ENCODE measurements at regions not wholly inside any gene's neighbourhood (a gene's known extent, or its start where the extent isn't known, plus 50 kb on each side); places are given as distances from the start of the nearest gene placed in this dataset.

DNA sequence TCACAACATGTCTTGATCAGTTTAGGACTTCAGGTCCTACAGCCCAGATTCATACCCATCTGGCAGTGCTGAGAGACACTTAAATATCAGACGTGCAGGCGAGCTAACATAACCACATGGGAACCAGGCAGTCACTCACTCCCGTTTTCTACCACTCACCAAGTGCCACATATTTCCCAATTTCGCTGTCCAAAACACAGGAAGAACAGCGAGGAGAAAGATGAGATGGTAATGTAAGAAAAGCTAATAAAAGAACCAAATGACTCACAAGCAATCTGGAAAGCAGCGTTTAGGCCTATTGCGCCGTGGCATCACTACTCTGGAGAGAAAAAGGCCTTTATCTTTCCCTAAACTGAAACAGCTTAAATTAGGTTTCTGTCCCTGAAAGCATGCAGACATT, 647.8 kb upstream of the SLC39A10 start:
- no peak overlapping the region for H3K18ac ChIP-seq (ENCODE audit: low read depth in 1 of 2, low read length in 2 of 2)

DNA sequence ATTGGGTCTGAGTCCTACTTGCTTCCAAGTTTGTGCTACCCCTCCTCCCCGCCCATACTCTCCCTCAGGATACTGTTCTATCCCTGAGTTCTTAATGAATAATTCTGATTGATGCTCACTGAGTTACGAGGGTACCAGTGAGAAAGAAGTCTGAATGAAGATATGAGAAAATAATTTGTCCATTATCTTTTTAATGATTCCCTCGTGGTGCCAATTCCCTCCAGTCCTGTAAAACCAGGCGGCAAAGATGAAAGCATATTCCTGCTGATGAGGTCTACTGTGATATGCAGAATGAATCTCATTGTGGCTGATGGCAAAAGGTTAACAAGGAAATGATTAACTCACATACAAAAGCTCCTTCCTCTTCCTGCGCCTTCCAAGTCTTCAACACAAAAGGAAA, 650.2 kb upstream of the SLC39A10 start:
- H3K79me1 ChIP-seq (replicated peaks; ENCODE audit: low read length, poor library complexity, severe bottlenecking) = no peaks in the 10 kb centered on the region
- no peak overlapping the region for H2AFZ ChIP-seq (ENCODE audit: low read depth, low read length)
- H3K36me3 ChIP-seq (ENCODE audit: control insufficient read depth in 1 of 2, insufficient read depth in 2 of 2, low read depth in 1 of 2, low read length in 2 of 2) = no peaks in the 10 kb centered on the region
- H3K9me3 ChIP-seq (ENCODE audit: control insufficient read depth, low read length) = no peaks in the 10 kb centered on the region
- H2BK120ac ChIP-seq (ENCODE audit: low read depth, low read length) = no peak overlapping the region
- no peak overlapping the region for H3K27ac ChIP-seq (ENCODE audit: low read length, poor library complexity, severe bottlenecking)
- DNase-seq = no peak
- H3K23ac ChIP-seq (ENCODE audit: low read length in 2 of 2) = no peak overlapping the region
- no peak overlapping the region for H2BK15ac ChIP-seq (ENCODE audit: low read depth, poor library complexity, severe bottlenecking)
- H3K4ac ChIP-seq (ENCODE audit: low read depth in 1 of 2, low read length in 2 of 2) = no peak overlapping the region
- no peak overlapping the region for H4K8ac ChIP-seq (ENCODE audit: low read length)
- no peak overlapping the region for H2BK12ac ChIP-seq (ENCODE audit: low read length in 2 of 2)
- no peak overlapping the region for H3K4me3 ChIP-seq (ENCODE audit: insufficient read depth in 1 of 2, low read depth in 1 of 2, low read length in 2 of 2)
- WGBS = 57% methylated on average over 3 of the region's 5 CpGs
- H3K9ac ChIP-seq (ENCODE audit: low read length) = no peak overlapping the region
- no peak overlapping the region for H2BK5ac ChIP-seq (ENCODE audit: low read depth, low read length, poor library complexity, severe bottlenecking)
- no peak overlapping the region for H4K91ac ChIP-seq (ENCODE audit: low read length)
- H3K27me3 ChIP-seq (ENCODE audit: control insufficient read depth in 1 of 2, insufficient read depth in 1 of 2, low read length in 2 of 2) = no peaks in the 10 kb centered on the region
- H3K14ac ChIP-seq (ENCODE audit: low read length in 2 of 2) = no peak overlapping the region
- no peak overlapping the region for H3K18ac ChIP-seq (ENCODE audit: low read depth in 1 of 2, low read length in 2 of 2)
- peaks cover 2% of the 10 kb centered on the region for H3K4me1 ChIP-seq (ENCODE audit: control insufficient read depth, insufficient read depth, low read depth, low read length)
- H2AK5ac ChIP-seq (ENCODE audit: low read length, severe bottlenecking) = no peak overlapping the region
- no peak overlapping the region for H3K4me2 ChIP-seq (ENCODE audit: low read length, poor library complexity, severe bottlenecking)

More for the DNA sequence above, 647.8 kb upstream of the SLC39A10 start:
- Histone ChIP-seq H3K4me1 (ENCODE audit: control insufficient read depth, insufficient read depth, low read depth, low read length) (peaks cover 2% of the 10 kb centered on the region), H3K36me3 (ENCODE audit: control insufficient read depth in 1 of 2, insufficient read depth in 2 of 2, low read depth in 1 of 2, low read length in 2 of 2) (no peaks in the 10 kb centered on the region), H3K79me1 (replicated peaks; ENCODE audit: low read length, poor library complexity, severe bottlenecking) (no peaks in the 10 kb centered on the region), H4K91ac (ENCODE audit: low read length) (no peak overlapping the region), H2BK15ac (ENCODE audit: low read depth, poor library complexity, severe bottlenecking) (no peak overlapping the region), H3K9ac (ENCODE audit: low read length) (peak overlapping the region; percentile 73), H2AFZ (ENCODE audit: low read depth, low read length) (no peak overlapping the region), H4K8ac (ENCODE audit: low read length) (no peak overlapping the region), H3K27ac (ENCODE audit: low read length, poor library complexity, severe bottlenecking) (no peak overlapping the region), H2BK120ac (ENCODE audit: low read depth, low read length) (no peak overlapping the region), H3K14ac (ENCODE audit: low read length in 2 of 2) (no peak overlapping the region), H3K9me3 (ENCODE audit: control insufficient read depth, low read length) (no peaks in the 10 kb centered on the region), H2BK5ac (ENCODE audit: low read depth, low read length, poor library complexity, severe bottlenecking) (no peak overlapping the region), H3K27me3 (ENCODE audit: control insufficient read depth in 1 of 2, insufficient read depth in 1 of 2, low read length in 2 of 2) (no peaks in the 10 kb centered on the region), H2BK12ac (ENCODE audit: low read length in 2 of 2) (no peak overlapping the region), H2AK5ac (ENCODE audit: low read length, severe bottlenecking) (no peak overlapping the region), H3K4me2 (ENCODE audit: low read length, poor library complexity, severe bottlenecking) (no peak overlapping the region), H3K4ac (ENCODE audit: low read depth in 1 of 2, low read length in 2 of 2) (no peak overlapping the region), H3K4me3 (ENCODE audit: insufficient read depth in 1 of 2, low read depth in 1 of 2, low read length in 2 of 2) (no peak overlapping the region), H3K23ac (ENCODE audit: low read length in 2 of 2) (no peak overlapping the region)
- 70% methylated on average over 5 of the region's 8 CpGs for WGBS
- no peak for DNase-seq

DNA sequence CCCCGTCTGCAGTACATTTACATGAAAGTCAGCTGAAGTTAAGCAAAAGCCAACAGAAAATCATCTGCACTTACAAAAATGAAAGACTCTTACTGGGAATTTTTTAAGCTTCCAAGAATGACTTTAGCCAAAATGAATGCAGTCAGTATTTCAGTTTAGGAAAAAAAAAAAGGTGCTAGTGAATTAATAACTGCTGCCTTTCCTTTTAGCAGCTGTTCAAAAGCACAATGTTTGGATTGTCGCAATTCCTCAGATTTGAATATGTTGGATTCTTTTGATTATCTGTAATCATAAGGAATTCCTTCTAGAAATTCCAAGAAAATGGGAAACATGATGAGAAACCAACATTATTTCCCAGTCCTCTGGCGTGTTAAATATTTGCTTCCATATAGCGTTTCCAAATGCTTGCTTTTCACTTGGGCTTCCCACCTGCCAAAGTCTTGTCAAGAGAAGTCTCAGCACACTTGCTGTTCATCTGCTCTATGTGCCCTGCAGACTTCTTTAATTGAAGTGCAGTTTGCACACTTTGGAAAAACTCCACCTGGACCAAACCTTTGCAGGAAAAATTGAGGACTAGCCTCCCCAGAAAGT, 653.0 kb upstream of the SLC39A10 start:
- no peak overlapping the region for H3K23ac ChIP-seq (ENCODE audit: low read length in 2 of 2)
- no peaks in the 10 kb centered on the region for H3K27me3 ChIP-seq (ENCODE audit: control insufficient read depth in 1 of 2, insufficient read depth in 1 of 2, low read length in 2 of 2)
- no peak overlapping the region for H2BK120ac ChIP-seq (ENCODE audit: low read depth, low read length)
- no peak overlapping the region for H4K8ac ChIP-seq (ENCODE audit: low read length)
- peak overlapping the region; percentile 66 for H2BK5ac ChIP-seq (ENCODE audit: low read depth, low read length, poor library complexity, severe bottlenecking)
- H3K4me2 ChIP-seq (ENCODE audit: low read length, poor library complexity, severe bottlenecking) = peak overlapping the region; percentile 49
- no peak overlapping the region for H2BK15ac ChIP-seq (ENCODE audit: low read depth, poor library complexity, severe bottlenecking)
- no peak overlapping the region for H4K91ac ChIP-seq (ENCODE audit: low read length)
- H3K36me3 ChIP-seq (ENCODE audit: control insufficient read depth in 1 of 2, insufficient read depth in 2 of 2, low read depth in 1 of 2, low read length in 2 of 2) = no peaks in the 10 kb centered on the region
- peak overlapping the region; percentile 97 for H3K27ac ChIP-seq (ENCODE audit: low read length, poor library complexity, severe bottlenecking)
- H3K79me1 ChIP-seq (replicated peaks; ENCODE audit: low read length, poor library complexity, severe bottlenecking) = no peaks in the 10 kb centered on the region
- H3K18ac ChIP-seq (ENCODE audit: low read depth in 1 of 2, low read length in 2 of 2) = no peak overlapping the region
- H3K4me3 ChIP-seq (ENCODE audit: insufficient read depth in 1 of 2, low read depth in 1 of 2, low read length in 2 of 2) = no peak overlapping the region
- H2AFZ ChIP-seq (ENCODE audit: low read depth, low read length) = no peak overlapping the region
- peak overlapping the region; percentile 62 for H2AK5ac ChIP-seq (ENCODE audit: low read length, severe bottlenecking)
- no peak overlapping the region for H2BK12ac ChIP-seq (ENCODE audit: low read length in 2 of 2)
- no peak overlapping the region for H3K4ac ChIP-seq (ENCODE audit: low read depth in 1 of 2, low read length in 2 of 2)
- no peak overlapping the region for H3K14ac ChIP-seq (ENCODE audit: low read length in 2 of 2)
- H3K4me1 ChIP-seq (ENCODE audit: control insufficient read depth, insufficient read depth, low read depth, low read length) = peaks cover 2% of the 10 kb centered on the region
- H3K9ac ChIP-seq (ENCODE audit: low read length) = no peak overlapping the region
- no peak for DNase-seq
- no peaks in the 10 kb centered on the region for H3K9me3 ChIP-seq (ENCODE audit: control insufficient read depth, low read length)
- WGBS = 99% methylated on average over 2 of the region's 4 CpGs

DNA sequence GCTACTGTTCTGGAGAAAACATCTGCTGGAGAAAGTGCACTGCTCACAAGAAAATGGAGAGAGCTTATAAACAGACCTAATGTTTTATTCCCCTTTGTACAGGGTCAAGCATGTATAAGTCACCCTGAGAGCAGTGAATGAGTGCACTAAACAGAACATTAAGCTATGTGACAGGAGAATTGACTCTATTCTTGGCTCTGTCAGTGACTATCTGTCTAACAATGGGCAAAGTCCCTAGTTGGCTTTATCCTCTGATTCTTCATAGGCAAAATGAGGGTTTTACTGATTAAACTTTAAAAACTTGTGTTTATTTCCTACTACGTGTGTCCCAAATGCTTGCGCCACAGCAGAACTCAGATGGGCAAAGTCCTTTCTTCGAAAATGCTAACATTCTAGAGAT, 655.1 kb upstream of the SLC39A10 start:
- DNase-seq = no peak
- Histone ChIP-seq H3K36me3 (ENCODE audit: control insufficient read depth in 1 of 2, insufficient read depth in 2 of 2, low read depth in 1 of 2, low read length in 2 of 2) (no peaks in the 10 kb centered on the region), H3K14ac (ENCODE audit: low read length in 2 of 2) (no peak overlapping the region)

More for the DNA sequence above, 655.1 kb upstream of the SLC39A10 start:
- no peak overlapping the region for H3K9ac ChIP-seq (ENCODE audit: low read length)
- H2BK120ac ChIP-seq (ENCODE audit: low read depth, low read length) = no peak overlapping the region
- no peak overlapping the region for H3K27ac ChIP-seq (ENCODE audit: low read length, poor library complexity, severe bottlenecking)
- no peak overlapping the region for H2AFZ ChIP-seq (ENCODE audit: low read depth, low read length)
- no peak overlapping the region for H3K4ac ChIP-seq (ENCODE audit: low read depth in 1 of 2, low read length in 2 of 2)
- no peaks in the 10 kb centered on the region for H3K79me1 ChIP-seq (replicated peaks; ENCODE audit: low read length, poor library complexity, severe bottlenecking)
- no peak overlapping the region for H2BK15ac ChIP-seq (ENCODE audit: low read depth, poor library complexity, severe bottlenecking)
- H4K91ac ChIP-seq (ENCODE audit: low read length) = no peak overlapping the region
- H3K18ac ChIP-seq (ENCODE audit: low read depth in 1 of 2, low read length in 2 of 2) = no peak overlapping the region
- 63% methylated on average over 3 of the region's 3 CpGs for WGBS
- no peak overlapping the region for H2BK5ac ChIP-seq (ENCODE audit: low read depth, low read length, poor library complexity, severe bottlenecking)
- no peak overlapping the region for H3K4me2 ChIP-seq (ENCODE audit: low read length, poor library complexity, severe bottlenecking)
- H3K9me3 ChIP-seq (ENCODE audit: control insufficient read depth, low read length) = no peaks in the 10 kb centered on the region
- no peak overlapping the region for H3K4me3 ChIP-seq (ENCODE audit: insufficient read depth in 1 of 2, low read depth in 1 of 2, low read length in 2 of 2)
- no peak overlapping the region for H4K8ac ChIP-seq (ENCODE audit: low read length)
- no peak overlapping the region for H2AK5ac ChIP-seq (ENCODE audit: low read length, severe bottlenecking)
- H3K27me3 ChIP-seq (ENCODE audit: control insufficient read depth in 1 of 2, insufficient read depth in 1 of 2, low read length in 2 of 2) = no peaks in the 10 kb centered on the region
- H2BK12ac ChIP-seq (ENCODE audit: low read length in 2 of 2) = no peak overlapping the region
- peaks cover 2% of the 10 kb centered on the region for H3K4me1 ChIP-seq (ENCODE audit: control insufficient read depth, insufficient read depth, low read depth, low read length)
- H3K23ac ChIP-seq (ENCODE audit: low read length in 2 of 2) = no peak overlapping the region
